HG03378 (cell line): ENCODE measurements at regions not wholly inside any gene's neighbourhood (a gene's known extent, or its start where the extent isn't known, plus 50 kb on each side); places are given as distances from the start of the nearest gene placed in this dataset.
"Not testable (repeated sequence)": the region's sequence is repeated elsewhere in the genome, so short reads cannot be mapped to it uniquely, and the experiment has no call there.

Source experiments
- ATAC-seq: cut with Tn5 transposase; IDR thresholded peaks from one replicate; pipeline ENCODE4 v1.9.1; 2021; ENCODE audit warnings: mild to moderate bottlenecking, moderate library complexity; ENCODE audit not compliant: unreplicated experiment

DNA sequence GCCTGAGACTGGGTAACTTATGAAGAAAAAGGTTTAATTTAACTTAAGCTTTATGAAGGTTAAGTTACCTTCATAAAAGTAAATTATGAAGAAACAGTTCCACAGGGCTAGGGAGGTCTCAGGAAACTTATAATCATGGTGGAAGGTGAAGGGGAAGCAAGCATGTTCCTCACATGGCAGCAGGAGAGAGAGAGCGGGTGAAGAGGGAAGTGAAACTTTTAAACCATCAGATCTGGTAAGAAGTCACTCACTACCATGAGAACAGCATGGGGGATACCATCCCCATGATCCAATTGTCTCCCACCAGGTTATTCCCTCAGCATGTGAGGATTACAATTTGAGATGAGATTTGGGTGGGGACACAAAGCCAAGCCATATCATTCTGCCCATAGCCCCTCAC is 944.7 kb upstream of the NDST4 start:
- no peak for ATAC-seq

DNA sequence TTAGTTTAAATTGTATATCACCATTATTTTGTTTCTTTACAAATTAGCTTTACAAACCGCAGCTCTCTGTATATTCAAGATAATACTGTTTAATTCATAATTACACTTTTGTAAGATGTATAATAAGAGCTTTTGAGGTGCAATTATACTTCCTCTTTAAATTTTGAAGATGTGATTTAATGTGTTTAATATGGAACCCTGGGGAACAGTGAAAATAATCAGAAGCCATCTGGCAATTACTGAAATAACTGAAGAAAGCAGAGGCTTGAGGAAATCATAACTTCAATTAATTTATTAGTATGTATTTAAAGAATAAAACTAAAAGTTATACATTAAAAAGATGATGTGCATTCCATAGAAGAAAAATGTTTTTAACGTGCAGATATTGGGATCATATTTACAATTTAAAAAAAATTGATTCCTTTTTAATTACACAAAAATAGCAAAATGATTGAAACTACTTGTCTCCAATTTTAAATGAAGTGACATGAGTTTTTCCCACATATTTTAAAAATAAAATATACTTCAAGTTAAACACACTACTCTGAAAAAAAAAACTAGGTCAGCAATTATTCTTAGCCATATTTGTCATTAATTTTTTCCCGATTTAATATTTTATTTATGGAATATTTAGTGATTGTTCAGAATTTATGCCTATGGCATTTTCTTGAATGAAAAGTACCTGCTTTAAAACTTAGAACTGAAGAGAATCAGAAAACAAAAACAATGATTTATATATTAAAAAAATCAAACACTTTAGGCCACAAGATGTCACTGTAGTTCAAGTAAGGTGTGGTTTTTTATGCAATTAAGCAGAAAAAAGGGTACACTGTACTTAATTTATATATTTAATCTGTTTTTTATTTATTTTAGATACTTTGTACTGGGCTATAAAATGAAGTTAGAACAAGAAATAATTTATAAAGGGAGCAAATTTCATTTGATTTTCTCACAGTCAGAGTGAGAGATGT is 942.7 kb upstream of the NDST4 start:
- ATAC-seq, result no peak

GRCh38 chr4:116027311-116027710 is 913.9 kb upstream of the NDST4 start:
- no peak for ATAC-seq

DNA sequence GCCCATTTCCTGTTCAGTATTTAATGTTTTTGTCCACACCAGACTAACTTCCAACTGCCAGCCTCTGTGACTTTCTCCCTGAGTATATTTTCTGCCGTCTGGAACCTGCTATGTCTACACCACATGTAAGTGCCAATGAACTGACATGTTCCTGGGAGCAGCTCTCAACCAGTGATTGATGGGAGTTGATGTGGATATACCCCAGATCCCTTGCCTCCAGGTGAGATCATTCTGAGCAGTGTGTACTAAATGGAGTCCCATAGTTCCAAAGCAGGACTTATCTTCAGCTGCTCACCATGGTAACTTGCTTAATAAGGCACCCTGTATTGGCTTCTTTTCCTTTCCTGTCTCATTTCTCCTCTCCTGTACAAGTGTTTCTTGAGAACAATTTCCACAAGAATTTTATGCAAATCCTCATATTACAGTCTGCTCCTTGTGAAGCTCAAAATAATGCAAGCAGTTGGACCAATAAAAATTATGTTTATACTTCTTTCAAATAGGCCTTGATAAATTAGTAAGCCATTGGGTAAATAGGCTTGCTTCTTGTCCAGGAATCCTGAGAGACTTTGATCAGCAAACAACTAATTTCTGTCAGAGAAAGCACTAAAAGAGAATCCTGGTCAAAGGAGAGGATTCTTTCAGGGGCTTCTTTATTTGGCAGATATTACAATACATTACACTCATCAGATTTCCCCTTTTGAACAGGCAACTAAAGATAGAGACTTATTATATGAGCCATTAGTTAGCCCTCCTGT is 911.7 kb upstream of the NDST4 start:
- ATAC-seq, result no peak

DNA sequence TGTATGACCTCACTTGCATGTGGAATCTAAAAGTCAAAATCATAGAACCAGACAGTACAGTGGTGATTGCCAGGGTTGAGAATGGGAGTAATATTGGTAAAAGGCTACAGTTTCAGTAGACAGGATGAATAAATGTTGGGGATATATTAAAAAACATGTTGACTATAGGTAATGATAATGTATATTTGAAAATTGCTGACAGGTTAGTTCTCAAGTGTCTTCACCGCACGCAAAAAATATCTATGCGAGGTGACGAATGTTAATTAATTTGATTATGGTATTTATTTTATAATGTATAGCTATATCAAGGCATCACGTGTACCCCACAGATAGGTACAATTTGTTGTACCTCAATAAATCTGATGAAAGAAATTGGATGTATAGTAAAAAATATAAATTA is 909.6 kb upstream of the NDST4 start:
- no peak for ATAC-seq

- no peak for ATAC-seq
Observed at GRCh38 chr4:116020141-116020722, 906.8 kb upstream of the NDST4 start.

DNA sequence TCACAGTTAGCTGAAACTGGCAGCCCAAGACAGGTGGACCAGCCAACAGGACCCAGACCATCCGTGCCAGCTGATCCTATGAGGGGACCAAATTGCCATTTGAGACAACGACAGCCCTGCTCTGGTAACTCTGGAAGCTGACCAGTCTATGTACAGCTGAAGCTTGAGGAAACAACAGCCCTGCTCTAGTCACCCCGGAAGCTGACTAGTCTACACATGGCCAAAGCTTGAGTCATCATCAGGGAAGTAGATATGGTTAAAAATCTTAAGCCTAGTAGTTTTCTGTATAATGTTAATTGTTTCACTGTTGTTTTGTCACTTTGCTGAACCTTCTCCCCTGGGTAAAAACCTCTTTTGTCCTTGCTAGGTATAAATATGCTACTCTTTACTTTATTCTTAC is 905.4 kb upstream of the NDST4 start:
- no peak for ATAC-seq

DNA sequence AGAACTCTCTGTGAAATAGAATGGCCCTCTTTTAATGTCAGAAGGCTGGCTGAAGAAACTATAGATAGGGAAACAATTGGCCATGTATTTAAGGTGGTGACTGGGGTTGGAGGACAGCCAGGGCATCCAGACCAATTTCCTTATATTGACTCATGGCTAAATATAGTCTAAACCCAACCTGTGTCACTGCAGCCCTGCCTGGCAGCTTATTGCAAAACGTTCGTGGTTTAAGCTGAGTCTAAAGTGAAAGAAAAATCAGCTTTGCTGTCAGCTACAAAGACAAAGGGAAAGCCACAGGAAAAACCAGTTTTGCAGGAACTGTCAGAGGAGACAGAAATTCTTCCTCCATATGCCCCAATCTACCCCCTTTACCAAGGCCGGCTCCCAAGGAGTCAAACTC is 902.8 kb upstream of the NDST4 start:
- no peak for ATAC-seq

DNA sequence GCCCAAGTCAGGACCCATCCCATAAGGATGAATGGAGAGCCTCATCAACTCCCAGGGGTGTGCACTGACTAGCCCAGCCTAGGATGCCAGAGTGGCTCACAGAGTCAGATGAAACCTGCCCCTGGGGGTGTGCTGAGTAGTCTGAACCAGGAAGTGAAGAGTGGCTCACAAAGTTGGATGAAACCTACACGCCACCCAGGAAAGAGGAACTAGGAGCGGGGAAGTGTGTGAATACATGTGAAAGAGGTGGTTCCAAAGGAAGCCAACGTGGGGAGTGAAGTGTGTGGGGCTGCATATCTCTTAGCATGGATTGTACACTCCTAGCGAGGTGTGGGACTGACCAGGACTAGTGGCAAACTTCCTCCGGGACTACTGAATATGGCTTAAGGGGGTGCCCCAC is 902.1 kb upstream of the NDST4 start:
- no peak for ATAC-seq

DNA sequence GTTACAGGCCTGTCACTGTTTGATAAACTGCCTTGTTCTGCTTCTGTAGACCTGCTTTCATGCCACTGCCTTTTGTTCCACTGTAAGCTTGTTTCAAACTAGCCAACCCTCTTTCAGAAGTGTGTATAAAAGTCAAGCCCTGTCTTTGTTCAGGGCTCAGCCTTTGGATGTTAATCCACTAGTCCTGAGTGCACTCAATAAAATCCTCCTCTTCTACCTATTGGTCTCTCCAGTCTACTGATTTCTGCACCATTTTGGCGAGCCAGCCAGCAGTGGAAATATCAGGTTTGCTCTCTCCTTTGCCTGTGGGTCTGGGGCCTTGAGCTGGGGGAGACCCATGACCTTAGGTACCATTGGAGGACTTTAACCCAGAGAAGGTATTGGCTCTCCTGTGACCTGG is 901.6 kb upstream of the NDST4 start:
- no peak for ATAC-seq

DNA sequence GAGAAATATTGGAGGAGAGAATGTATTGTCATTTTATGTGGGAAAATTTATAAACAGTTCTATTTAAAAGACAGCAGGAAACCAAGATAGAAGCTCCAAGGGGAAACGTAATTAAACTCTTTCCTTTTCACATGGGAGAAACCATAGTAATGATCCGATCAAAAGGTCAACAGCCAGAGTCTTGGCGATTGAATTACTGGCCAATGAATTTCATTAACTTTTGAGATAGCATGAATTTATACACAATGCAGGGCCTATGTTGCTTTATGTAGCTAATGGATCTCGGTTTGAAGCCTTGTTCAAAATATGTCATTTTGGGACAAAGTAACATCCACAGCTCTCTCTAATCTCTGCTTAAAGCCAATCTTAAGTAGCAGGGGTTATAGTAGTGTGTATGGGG is 897.5 kb upstream of the NDST4 start:
- ATAC-seq, result no peak

GRCh38 chr4:116005806-116006088 is 892.3 kb upstream of the NDST4 start:
- no peak for ATAC-seq

GRCh38 chr4:116005037-116005805 is 891.8 kb upstream of the NDST4 start:
- ATAC-seq, result no peak

DNA sequence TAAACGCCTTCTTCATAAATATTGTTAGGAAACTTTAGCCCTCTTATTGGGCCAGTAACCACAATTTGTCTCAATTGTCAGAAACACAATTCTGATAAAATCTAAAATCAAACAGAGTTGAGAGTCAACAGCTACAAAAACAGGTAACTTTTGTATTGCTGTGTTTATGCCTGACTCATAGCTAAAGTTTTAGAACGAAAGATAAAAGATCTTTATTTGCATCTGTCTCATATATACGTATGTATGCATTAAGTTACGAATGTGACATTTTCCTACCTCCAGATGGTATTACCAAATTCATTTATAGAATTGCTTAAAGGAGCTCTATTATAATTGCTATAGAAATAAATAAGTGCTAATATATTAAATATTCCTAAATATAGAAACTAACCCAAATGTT is 887.9 kb upstream of the NDST4 start:
- no peak for ATAC-seq

DNA sequence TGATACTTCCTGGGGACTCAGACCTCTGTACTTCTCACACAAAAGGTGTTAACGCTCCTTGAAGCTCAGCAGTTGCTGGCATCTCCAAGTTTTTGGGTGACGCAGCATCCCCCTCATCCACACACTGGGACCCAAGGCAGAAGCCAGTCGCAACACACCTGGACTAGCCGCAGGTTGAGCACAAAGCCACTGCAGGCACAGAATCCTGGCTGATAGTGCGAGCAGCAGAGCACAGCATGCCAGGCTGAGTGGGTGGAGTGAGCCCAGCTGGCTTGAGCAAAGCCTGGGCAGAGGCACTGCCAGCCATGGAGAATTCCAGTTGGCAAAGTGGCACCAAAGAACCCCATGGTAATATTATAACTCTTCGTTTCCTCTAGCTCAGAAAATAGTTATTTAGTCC is 873.2 kb upstream of the NDST4 start:
- ATAC-seq, result no peak

DNA sequence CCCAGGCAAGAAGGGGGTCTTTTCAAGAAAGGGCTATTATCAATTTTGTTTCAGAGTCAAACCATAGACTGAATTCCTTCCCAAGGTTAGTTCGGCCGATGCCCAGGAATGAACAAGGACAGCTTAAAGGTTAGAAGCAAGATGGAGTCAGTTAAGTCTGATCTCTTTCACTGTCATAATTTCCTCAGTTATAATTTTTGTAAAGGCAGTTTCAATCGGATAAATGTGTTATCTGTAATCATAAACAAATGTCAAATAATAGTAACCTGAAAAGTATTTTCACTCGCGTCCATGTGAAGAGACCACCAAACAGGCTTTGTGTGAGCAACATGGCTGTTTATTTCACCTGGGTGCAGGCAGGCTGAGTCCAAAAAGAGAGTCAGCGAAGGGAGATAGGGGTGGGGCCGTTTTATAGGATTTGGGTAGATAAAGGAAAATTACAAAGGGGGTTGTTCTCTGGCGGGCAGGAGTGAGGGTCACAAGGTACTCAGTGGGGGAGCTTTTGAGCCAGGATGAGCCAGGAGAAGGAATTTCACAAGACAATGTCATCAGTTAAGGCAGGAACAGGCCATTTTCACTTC is 862.1 kb upstream of the NDST4 start:
- not testable (repeated sequence) for ATAC-seq

- no peak for ATAC-seq
Observed at GRCh38 chr4:115973768-115974167, 860.3 kb upstream of the NDST4 start.

DNA sequence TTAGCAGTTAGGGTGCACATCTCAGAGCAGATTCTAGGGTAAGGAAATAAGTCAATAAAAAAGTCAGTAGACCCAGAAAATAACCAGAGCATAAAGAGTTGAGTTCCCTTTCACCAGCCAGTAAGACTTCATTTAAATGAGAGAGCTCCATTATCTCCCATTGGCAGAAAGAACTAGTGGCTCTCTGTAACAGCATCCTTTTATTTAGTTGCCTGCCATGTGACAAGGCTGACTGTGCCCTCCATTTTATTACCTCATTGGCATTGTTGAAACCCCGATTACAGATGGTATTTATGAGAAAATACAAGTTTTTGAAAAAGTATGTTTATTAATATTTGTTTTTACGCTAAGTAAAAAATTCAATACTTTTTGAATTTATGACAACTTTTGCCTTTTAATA is 859.5 kb upstream of the NDST4 start:
- ATAC-seq, result no peak

- no peak for ATAC-seq
Observed at GRCh38 chr4:115970859-115971258, 857.4 kb upstream of the NDST4 start.

- ATAC-seq, result no peak
Observed at GRCh38 chr4:115969756-115970155, 856.3 kb upstream of the NDST4 start.

DNA sequence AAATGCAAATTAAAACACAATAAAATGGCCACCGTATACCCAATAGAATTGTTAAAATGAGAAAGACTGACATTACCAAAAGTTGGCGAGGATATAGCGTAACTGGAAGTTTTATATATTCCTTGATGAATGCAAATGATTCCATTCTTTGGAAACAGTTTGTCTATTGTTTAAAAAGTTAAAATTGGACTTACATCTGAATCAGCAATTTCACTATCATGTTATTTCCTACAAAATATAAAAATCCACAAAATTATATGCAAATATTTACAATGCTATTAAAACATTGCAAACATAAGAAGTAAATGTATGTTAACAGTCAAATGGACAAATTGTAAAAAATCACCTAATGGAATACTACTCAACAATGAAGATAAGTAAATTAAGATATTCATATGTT is 852.2 kb upstream of the NDST4 start:
- no peak for ATAC-seq
